ENCODE measurements at regions not wholly inside any gene's neighbourhood (a gene's known extent, or its start where the extent isn't known, plus 50 kb on each side); places are given as distances from the start of the nearest gene placed in this dataset.

DNA sequence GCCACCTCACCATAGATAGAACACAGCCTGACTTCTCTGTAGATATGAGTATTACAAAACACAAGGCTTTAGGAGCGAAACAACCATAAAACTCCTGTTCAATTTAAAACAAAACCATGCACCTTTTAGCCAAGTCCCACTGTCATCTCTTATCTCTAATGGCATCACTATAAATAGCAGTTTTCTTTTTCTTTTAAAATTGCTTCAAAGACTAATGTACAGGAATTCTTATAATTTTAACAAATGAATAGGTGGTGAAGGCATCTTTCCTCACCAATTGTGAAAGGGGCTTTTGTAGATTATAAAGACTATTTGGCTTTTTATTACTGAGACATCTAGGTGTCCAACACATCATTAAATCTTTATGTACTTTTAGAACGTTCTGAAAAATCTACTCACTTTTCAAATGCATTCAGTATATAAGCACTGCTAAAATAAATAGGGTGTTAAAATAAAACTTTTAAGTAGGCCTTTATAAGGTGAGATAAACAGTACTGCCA lies 205.7 kb upstream of the GRM3 start:
- no peak for ATAC-seq
- H3K9me3 ChIP-seq, result no peaks in the 10 kb centered on the region
- H3K4me3 ChIP-seq, result no peak overlapping the region
- DNase-seq, result no peak
- no peak overlapping the region for H3K27ac ChIP-seq
- TF ChIP-seq, protein P1, sequence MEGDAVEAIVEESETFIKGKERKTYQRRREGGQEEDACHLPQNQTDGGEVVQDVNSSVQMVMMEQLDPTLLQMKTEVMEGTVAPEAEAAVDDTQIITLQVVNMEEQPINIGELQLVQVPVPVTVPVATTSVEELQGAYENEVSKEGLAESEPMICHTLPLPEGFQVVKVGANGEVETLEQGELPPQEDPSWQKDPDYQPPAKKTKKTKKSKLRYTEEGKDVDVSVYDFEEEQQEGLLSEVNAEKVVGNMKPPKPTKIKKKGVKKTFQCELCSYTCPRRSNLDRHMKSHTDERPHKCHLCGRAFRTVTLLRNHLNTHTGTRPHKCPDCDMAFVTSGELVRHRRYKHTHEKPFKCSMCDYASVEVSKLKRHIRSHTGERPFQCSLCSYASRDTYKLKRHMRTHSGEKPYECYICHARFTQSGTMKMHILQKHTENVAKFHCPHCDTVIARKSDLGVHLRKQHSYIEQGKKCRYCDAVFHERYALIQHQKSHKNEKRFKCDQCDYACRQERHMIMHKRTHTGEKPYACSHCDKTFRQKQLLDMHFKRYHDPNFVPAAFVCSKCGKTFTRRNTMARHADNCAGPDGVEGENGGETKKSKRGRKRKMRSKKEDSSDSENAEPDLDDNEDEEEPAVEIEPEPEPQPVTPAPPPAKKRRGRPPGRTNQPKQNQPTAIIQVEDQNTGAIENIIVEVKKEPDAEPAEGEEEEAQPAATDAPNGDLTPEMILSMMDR (IDR thresholded peaks at IDR 0.05), result no peak
- no peak for TF ChIP-seq POLR2A (IDR thresholded peaks at IDR 0.05)
- H3K27me3 ChIP-seq, result no peaks in the 10 kb centered on the region
- no peaks in the 10 kb centered on the region for H3K4me1 ChIP-seq
- intact Hi-C loops (cut with DNase I), result no loop called here
- no peaks in the 10 kb centered on the region for H3K36me3 ChIP-seq
- 66 to 75% (median 69%) methylated on average over 2 of the region's 2 CpGs for WGBS, 4 donors

DNA sequence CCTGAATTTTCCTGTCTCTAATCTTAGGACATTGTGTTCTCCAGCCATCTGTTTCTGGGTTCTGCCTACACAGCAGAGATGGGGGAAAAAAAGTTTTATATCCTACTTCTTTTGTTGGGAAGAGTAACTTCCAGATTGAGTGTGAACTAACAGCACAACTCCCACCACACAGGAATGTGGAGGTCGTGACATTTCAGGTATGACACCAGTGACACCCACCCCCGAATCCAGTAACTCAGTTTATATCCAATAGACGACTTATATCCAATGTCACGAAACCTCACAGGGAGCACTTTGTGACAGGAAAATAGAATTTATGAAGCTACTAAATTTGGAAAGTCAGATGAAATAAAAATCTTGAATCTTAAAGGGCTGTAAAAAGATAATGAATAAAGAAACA lies 211.9 kb upstream of the GRM3 start:
- TF ChIP-seq, protein P1 (IDR thresholded peaks at IDR 0.05), result no peak
- no peak for TF ChIP-seq POLR2A (IDR thresholded peaks at IDR 0.05)
- intact Hi-C loops (cut with DNase I), result no loop called here
- H3K27ac ChIP-seq, result no peak overlapping the region
- WGBS, 4 donors, result 67 to 78% (median 72%) methylated on average over 4 of the region's 4 CpGs
- no peak for ATAC-seq
- no peak for DNase-seq
- H3K27me3 ChIP-seq, result no peaks in the 10 kb centered on the region
- no peaks in the 10 kb centered on the region for H3K36me3 ChIP-seq
- H3K4me1 ChIP-seq, result no peaks in the 10 kb centered on the region
- no peaks in the 10 kb centered on the region for H3K9me3 ChIP-seq
- no peak overlapping the region for H3K4me3 ChIP-seq

DNA sequence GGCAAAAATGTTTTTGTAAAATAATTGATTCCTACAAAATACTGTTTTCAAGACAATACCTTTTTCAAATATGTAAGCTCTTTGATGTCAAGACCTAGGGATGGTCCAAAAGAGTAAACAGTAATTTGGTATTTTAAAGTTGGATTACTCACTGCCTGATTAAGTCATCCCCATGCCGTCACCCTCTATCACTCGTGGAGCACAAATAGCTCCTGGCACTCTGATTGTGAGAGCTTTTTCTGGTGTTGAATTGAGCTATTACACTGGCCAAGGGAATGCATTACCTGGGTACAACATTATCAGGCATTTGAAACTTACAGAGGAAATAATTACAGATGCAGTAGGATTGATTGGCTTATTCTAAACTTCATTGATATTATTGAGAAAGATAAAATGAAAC lies 231.9 kb upstream of the GRM3 start:
- no peak for DNase-seq
- H3K36me3 ChIP-seq, result no peaks in the 10 kb centered on the region
- H3K9me3 ChIP-seq, result peaks cover 0 to 7% (median 0%) of the 10 kb centered on the region in 12 donors
- no peak overlapping the region for H3K27ac ChIP-seq
- no peaks in the 10 kb centered on the region for H3K27me3 ChIP-seq
- TF ChIP-seq, protein P1 (IDR thresholded peaks at IDR 0.05), result no peak
- no peak for TF ChIP-seq POLR2A (IDR thresholded peaks at IDR 0.05)
- ATAC-seq, result no peak
- no peak overlapping the region for H3K4me3 ChIP-seq
- no peaks in the 10 kb centered on the region for H3K4me1 ChIP-seq
- 28 to 35% (median 31%) methylated on average over 2 of the region's 2 CpGs for WGBS, 4 donors
- intact Hi-C loops (cut with DNase I), result no loop called here

DNA sequence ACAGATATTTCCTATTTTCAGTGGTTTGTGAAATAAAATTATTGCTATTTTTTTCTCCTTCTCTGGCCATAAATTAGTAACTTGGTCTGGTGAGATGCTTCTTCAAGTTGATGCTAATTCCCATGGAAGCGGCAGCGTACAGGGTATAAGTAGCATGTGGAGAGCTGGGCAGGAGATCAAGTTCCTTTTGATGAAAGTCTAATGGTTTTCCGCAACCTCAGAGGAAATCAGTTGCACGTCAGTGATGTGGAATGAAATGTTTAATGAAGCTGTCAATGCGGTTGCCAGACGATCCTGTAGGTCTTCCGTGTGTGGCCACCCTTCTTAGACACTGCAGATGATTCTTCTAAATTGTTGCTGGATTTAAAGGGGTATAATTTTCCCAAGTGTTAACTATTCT lies 236.4 kb upstream of the GRM3 start:
- Histone ChIP-seq H3K4me1 (no peaks in the 10 kb centered on the region), H3K36me3 (no peaks in the 10 kb centered on the region), H3K9me3 (peaks cover 0 to 2% (median 0%) of the 10 kb centered on the region in 12 donors), H3K27me3 (no peaks in the 10 kb centered on the region), H3K27ac (no peak overlapping the region), H3K4me3 (no peak overlapping the region)
- ATAC-seq (no peak), DNase-seq (no peak)
- intact Hi-C loops (cut with DNase I), result no loop called here
- TF ChIP-seq, protein P1 (IDR thresholded peaks at IDR 0.05), result no peak
- no peak for TF ChIP-seq POLR2A (IDR thresholded peaks at IDR 0.05)
- WGBS, 4 donors, result 62 to 84% (median 72%) methylated on average over 7 of the region's 7 CpGs

All from heart left ventricle (tissue), 16 donors.